ENCODE measurements at regions not wholly inside any gene's neighbourhood (a gene's known extent, or its start where the extent isn't known, plus 50 kb on each side); places are given as distances from the start of the nearest gene placed in this dataset.

DNA sequence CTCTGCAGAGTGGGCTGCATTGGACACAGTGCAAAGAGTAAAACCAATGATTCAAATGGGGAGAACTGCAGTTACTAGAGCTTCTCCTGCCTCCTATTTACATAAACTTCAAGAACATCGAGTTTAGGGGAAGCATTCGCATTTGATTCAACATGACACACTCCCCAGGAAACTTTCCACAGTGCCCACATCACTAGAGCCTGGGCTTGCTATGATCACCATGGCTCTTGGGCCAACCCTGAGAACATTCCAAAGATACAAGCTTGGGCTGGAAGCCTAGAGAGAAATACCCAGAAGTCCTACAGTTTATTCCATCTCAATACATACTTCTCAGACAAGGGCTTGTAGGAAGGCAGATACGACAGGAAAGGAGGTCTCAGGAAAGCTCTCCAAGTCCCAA lies 337.9 kb downstream of the CD83 start:
- H3K27me3 ChIP-seq (ENCODE audit: low read length): no peaks in the 10 kb centered on the region
- no peak overlapping the region for H3K4me3 ChIP-seq (ENCODE audit: insufficient read depth, low read length, poor library complexity, severe bottlenecking)
- H3K9me3 ChIP-seq (ENCODE audit: insufficient read depth, low read length): no peaks in the 10 kb centered on the region
- no peak overlapping the region for H2AFZ ChIP-seq (ENCODE audit: low read depth, low read length, severe bottlenecking)
- H3F3A ChIP-seq (ENCODE audit: insufficient read depth): no peaks in the 10 kb centered on the region
- H3K36me3 ChIP-seq (ENCODE audit: low read length): no peaks in the 10 kb centered on the region
- H3K9me2 ChIP-seq (replicated peaks; ENCODE audit: insufficient read depth, low read length): no peaks in the 10 kb centered on the region
- H3K9ac ChIP-seq (ENCODE audit: low read length): no peak overlapping the region
- TF ChIP-seq, protein P1, sequence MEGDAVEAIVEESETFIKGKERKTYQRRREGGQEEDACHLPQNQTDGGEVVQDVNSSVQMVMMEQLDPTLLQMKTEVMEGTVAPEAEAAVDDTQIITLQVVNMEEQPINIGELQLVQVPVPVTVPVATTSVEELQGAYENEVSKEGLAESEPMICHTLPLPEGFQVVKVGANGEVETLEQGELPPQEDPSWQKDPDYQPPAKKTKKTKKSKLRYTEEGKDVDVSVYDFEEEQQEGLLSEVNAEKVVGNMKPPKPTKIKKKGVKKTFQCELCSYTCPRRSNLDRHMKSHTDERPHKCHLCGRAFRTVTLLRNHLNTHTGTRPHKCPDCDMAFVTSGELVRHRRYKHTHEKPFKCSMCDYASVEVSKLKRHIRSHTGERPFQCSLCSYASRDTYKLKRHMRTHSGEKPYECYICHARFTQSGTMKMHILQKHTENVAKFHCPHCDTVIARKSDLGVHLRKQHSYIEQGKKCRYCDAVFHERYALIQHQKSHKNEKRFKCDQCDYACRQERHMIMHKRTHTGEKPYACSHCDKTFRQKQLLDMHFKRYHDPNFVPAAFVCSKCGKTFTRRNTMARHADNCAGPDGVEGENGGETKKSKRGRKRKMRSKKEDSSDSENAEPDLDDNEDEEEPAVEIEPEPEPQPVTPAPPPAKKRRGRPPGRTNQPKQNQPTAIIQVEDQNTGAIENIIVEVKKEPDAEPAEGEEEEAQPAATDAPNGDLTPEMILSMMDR (IDR thresholded peaks at IDR 0.05; ENCODE audit: insufficient read depth, low read length, poor library complexity, severe bottlenecking): no peak
- no peak overlapping the region for H3K4me2 ChIP-seq (ENCODE audit: low read depth, low read length, poor library complexity, severe bottlenecking)
- H3K79me2 ChIP-seq (ENCODE audit: insufficient read depth, low read length): no peaks in the 10 kb centered on the region
- no peaks in the 10 kb centered on the region for H4K20me1 ChIP-seq (ENCODE audit: low read depth, low read length)
- no peak overlapping the region for H3K27ac ChIP-seq (ENCODE audit: low read depth, low read length)

DNA sequence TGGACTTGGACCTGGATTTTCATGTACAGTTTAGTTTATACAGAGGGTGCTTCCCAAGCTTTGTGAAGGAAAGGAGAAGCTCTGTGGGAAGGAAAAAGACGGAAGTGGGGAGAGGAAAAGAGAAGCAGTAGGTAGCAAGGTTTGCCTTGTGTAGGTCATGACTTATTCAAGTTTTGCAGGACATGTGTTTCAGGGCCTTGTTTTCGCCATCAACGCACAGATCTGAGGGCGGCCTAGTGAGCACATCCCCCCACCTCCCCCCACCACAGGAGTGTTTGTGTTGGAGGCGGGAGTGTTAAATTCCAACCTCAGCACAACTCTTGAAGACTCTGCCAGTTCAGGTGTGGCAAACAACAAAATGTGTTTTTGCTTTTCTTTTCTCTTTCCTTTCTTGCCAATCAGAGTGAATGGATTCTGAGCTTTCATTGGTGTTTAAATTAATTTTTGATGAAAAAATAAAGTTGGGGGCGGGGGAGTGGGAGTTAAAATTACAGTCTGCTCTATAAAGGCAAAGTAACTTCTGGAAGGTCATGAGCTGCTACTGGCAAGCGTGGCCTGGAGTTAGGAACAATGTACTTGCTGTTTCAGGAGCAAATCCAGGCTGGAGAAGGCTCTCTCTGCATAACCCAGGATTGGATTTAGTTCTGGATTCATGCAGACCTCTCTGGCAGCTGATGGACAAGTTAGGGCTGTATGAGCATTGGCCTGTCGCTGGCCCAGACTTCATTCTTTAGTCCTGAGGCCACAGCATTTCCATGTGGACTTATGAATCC lies 338.5 kb downstream of the CD83 start:
- TF ChIP-seq EZH2phosphoT487 (conservative IDR thresholded peaks at IDR 0.05; ENCODE audit: low read length): no peak
- TF ChIP-seq, protein P1 (IDR thresholded peaks at IDR 0.05; ENCODE audit: insufficient read depth, low read length, poor library complexity, severe bottlenecking): no peak

DNA sequence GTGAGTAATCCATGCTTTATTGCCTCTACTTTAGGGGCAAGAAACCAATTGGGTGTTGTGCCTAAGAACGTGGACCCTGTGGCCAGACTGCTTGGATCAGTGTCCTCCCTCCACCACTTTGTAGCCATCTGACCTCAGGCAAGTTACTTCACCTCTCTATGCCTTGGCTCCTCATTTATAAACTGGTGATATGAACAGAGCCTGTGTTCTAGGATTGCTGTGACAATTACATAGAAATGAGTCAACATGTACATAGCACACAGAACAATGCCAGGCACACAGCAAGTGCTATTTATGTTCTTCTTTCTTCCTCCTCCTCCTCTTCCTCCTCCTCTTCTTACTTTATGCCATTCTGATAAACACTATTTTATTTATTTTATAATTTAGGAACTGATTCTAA lies 339.4 kb downstream of the CD83 start:
- H3K27ac ChIP-seq (ENCODE audit: low read depth, low read length): no peak overlapping the region
- no peaks in the 10 kb centered on the region for H3K27me3 ChIP-seq (ENCODE audit: low read length)
- no peaks in the 10 kb centered on the region for H3K36me3 ChIP-seq (ENCODE audit: low read length)
- no peak for TF ChIP-seq EZH2phosphoT487 (conservative IDR thresholded peaks at IDR 0.05; ENCODE audit: low read length)
- TF ChIP-seq, protein P1 (IDR thresholded peaks at IDR 0.05; ENCODE audit: insufficient read depth, low read length, poor library complexity, severe bottlenecking): no peak
- H3K9ac ChIP-seq (ENCODE audit: low read length): no peak overlapping the region
- H3K9me3 ChIP-seq (ENCODE audit: insufficient read depth, low read length): no peaks in the 10 kb centered on the region
- H4K20me1 ChIP-seq (ENCODE audit: low read depth, low read length): no peaks in the 10 kb centered on the region
- no peak overlapping the region for H3K4me2 ChIP-seq (ENCODE audit: low read depth, low read length, poor library complexity, severe bottlenecking)
- H3K4me3 ChIP-seq (ENCODE audit: insufficient read depth, low read length, poor library complexity, severe bottlenecking): no peak overlapping the region
- no peaks in the 10 kb centered on the region for H3F3A ChIP-seq (ENCODE audit: insufficient read depth)
- no peaks in the 10 kb centered on the region for H3K79me2 ChIP-seq (ENCODE audit: insufficient read depth, low read length)
- H3K9me2 ChIP-seq (replicated peaks; ENCODE audit: insufficient read depth, low read length): no peaks in the 10 kb centered on the region
- no peak overlapping the region for H2AFZ ChIP-seq (ENCODE audit: low read depth, low read length, severe bottlenecking)

More for the DNA sequence above, 338.5 kb downstream of the CD83 start:
- H3K9ac ChIP-seq (ENCODE audit: low read length): no peak overlapping the region
- no peaks in the 10 kb centered on the region for H3F3A ChIP-seq (ENCODE audit: insufficient read depth)
- no peak overlapping the region for H3K4me2 ChIP-seq (ENCODE audit: low read depth, low read length, poor library complexity, severe bottlenecking)
- no peak overlapping the region for H3K27ac ChIP-seq (ENCODE audit: low read depth, low read length)
- H3K9me2 ChIP-seq (replicated peaks; ENCODE audit: insufficient read depth, low read length): no peaks in the 10 kb centered on the region
- H2AFZ ChIP-seq (ENCODE audit: low read depth, low read length, severe bottlenecking): no peak overlapping the region
- no peaks in the 10 kb centered on the region for H4K20me1 ChIP-seq (ENCODE audit: low read depth, low read length)
- H3K79me2 ChIP-seq (ENCODE audit: insufficient read depth, low read length): no peaks in the 10 kb centered on the region
- H3K4me3 ChIP-seq (ENCODE audit: insufficient read depth, low read length, poor library complexity, severe bottlenecking): no peak overlapping the region
- no peaks in the 10 kb centered on the region for H3K36me3 ChIP-seq (ENCODE audit: low read length)
- H3K9me3 ChIP-seq (ENCODE audit: insufficient read depth, low read length): no peaks in the 10 kb centered on the region
- no peaks in the 10 kb centered on the region for H3K27me3 ChIP-seq (ENCODE audit: low read length)
